ENCODE measurements at regions not wholly inside any gene's neighbourhood (a gene's known extent, or its start where the extent isn't known, plus 50 kb on each side); places are given as distances from the start of the nearest gene placed in this dataset.

DNA sequence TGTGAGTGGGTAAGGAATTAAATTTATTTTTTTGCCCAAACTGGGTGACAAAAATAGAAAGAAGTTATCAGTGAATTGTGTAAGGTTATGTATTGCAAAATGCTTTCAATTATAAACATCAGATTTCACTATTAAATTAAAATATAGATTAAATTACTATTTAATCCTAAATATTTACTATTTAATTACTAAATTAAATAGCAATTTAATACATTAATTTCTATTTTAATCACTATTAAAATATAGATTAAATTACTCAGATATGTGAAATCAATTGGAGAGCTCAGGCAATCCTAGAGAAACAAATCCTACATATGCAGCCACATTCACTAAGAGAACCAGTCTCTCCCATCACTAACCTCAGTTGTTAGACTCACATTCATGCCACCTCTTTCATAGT is 2075.8 kb downstream of the MRPL39 start:
- no peaks in the 10 kb centered on the region for H3K36me3 ChIP-seq (ENCODE audit: control insufficient read depth in 4 of 4, insufficient read depth in 4 of 4, low read length in 3 of 4)
- ChIA-PET POLR2A (no interaction called here), CTCF (no interaction called here)
- DNase-seq = no peak
- no peaks in the 10 kb centered on the region for H3K9me3 ChIP-seq (ENCODE audit: control extremely low read depth in 1 of 5, control insufficient read depth in 4 of 5, insufficient read depth in 2 of 5, low read depth in 1 of 5, low read length in 4 of 5)
- H3K4me1 ChIP-seq (ENCODE audit: control extremely low read depth in 1 of 4, control insufficient read depth in 4 of 4, insufficient read depth in 4 of 4, low read length in 3 of 4) = no peaks in the 10 kb centered on the region
- no peak overlapping the region for H3K27ac ChIP-seq (ENCODE audit: insufficient read depth in 1 of 2, low read depth in 1 of 2, low read length in 2 of 2, poor library complexity in 1 of 2, severe bottlenecking in 2 of 2)
- H3K4me3 ChIP-seq (ENCODE audit: control insufficient read depth in 1 of 7, extremely low read depth in 1 of 7, insufficient read depth in 4 of 7, low read depth in 2 of 7, low read length in 6 of 7) = no peak overlapping the region
- no peaks in the 10 kb centered on the region for H3K27me3 ChIP-seq (replicated peaks in 2 of 5; ENCODE audit: control insufficient read depth in 4 of 5, insufficient read depth in 5 of 5, low read length in 4 of 5)

DNA sequence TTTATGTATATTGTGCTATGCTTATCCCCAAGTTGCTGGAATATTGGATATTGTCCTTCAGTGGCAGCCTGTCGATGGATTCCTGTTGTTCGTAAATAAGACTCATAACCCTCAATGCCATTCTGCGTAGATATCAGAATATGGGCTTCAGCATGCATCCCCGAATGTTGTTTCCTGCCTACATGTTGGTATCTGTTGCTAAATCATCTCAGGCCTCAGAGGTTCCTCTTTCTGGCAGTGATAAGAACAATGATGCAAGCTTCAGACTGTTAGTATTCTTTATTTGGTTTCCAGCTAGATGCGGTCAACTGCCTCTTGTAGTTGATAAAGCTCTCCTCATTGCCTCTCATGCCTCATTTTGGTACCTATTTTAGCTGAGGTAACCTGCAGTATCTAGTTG is 2082.6 kb downstream of the MRPL39 start:
- WGBS (ENCODE audit: insufficient coverage) = 77% methylated on average over 4 of the region's 5 CpGs
- H3K4me1 ChIP-seq (ENCODE audit: control extremely low read depth in 1 of 4, control insufficient read depth in 4 of 4, insufficient read depth in 4 of 4, low read length in 3 of 4) = no peaks in the 10 kb centered on the region
- no peaks in the 10 kb centered on the region for H3K27me3 ChIP-seq (replicated peaks in 2 of 5; ENCODE audit: control insufficient read depth in 4 of 5, insufficient read depth in 5 of 5, low read length in 4 of 5)
- CTCF ChIA-PET = no interaction called here
- DNase-seq = peak; percentile 1 to 32 (median 9)
- no peaks in the 10 kb centered on the region for H3K9me3 ChIP-seq (ENCODE audit: control extremely low read depth in 1 of 5, control insufficient read depth in 4 of 5, insufficient read depth in 2 of 5, low read depth in 1 of 5, low read length in 4 of 5)
- no peak overlapping the region for H3K4me3 ChIP-seq (ENCODE audit: control insufficient read depth in 1 of 7, extremely low read depth in 1 of 7, insufficient read depth in 4 of 7, low read depth in 2 of 7, low read length in 6 of 7)
- H3K27ac ChIP-seq (ENCODE audit: insufficient read depth in 1 of 2, low read depth in 1 of 2, low read length in 2 of 2, poor library complexity in 1 of 2, severe bottlenecking in 2 of 2) = no peak overlapping the region
- POLR2A ChIA-PET = no interaction called here
- no peaks in the 10 kb centered on the region for H3K36me3 ChIP-seq (ENCODE audit: control insufficient read depth in 4 of 4, insufficient read depth in 4 of 4, low read length in 3 of 4)

DNA sequence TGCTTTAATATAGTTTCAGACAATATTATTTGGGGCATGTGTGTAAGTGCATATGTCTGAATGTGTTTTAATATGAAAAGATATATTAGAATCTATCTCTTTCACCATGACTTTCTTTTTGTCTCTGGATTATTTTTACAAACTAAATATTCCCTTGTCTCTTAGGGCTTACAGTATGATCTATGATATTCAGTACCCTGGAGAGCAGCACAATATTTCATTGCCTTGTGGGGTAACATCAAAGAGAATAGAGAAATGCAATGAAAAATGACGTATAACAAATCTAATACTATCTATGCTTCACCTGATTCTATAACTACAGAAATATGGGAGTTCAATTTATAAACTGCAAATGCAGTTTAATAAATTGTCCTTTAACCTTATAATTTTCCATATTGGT is 2084.5 kb downstream of the MRPL39 start:
- DNase-seq = no peak
- Histone ChIP-seq H3K27ac (ENCODE audit: insufficient read depth in 1 of 2, low read depth in 1 of 2, low read length in 2 of 2, poor library complexity in 1 of 2, severe bottlenecking in 2 of 2) (no peak overlapping the region), H3K27me3 (replicated peaks in 2 of 5; ENCODE audit: control insufficient read depth in 4 of 5, insufficient read depth in 5 of 5, low read length in 4 of 5) (no peaks in the 10 kb centered on the region), H3K4me3 (ENCODE audit: control insufficient read depth in 1 of 7, extremely low read depth in 1 of 7, insufficient read depth in 4 of 7, low read depth in 2 of 7, low read length in 6 of 7) (no peak overlapping the region), H3K36me3 (ENCODE audit: control insufficient read depth in 4 of 4, insufficient read depth in 4 of 4, low read length in 3 of 4) (no peaks in the 10 kb centered on the region), H3K4me1 (ENCODE audit: control extremely low read depth in 1 of 4, control insufficient read depth in 4 of 4, insufficient read depth in 4 of 4, low read length in 3 of 4) (no peaks in the 10 kb centered on the region), H3K9me3 (ENCODE audit: control extremely low read depth in 1 of 5, control insufficient read depth in 4 of 5, insufficient read depth in 2 of 5, low read depth in 1 of 5, low read length in 4 of 5) (no peaks in the 10 kb centered on the region)
- ChIA-PET POLR2A (no interaction called here), CTCF (no interaction called here)
- no CpG with 5 or more reads among the region's 1 CpG for WGBS (ENCODE audit: insufficient coverage)

DNA sequence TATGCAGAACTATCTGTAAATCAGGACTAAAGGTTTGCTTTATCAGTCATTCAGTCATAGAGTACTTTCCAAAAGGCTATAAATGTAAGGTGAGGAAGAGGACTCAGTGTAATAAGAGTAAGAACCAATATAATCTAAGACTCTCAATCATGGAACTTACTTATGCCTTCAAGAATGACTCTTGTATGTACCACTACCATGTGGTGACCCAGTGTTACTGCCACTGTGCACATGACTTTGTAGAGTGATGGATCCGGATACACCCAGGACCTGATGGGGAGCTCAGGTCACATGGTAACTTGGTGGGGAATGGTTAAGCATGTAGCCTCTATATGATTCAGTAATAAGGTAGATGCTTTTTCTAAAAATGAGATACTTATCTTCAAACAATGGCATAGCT is 2099.8 kb downstream of the MRPL39 start:
- Histone ChIP-seq H3K4me3 (ENCODE audit: control insufficient read depth in 1 of 7, extremely low read depth in 1 of 7, insufficient read depth in 4 of 7, low read depth in 2 of 7, low read length in 6 of 7) (no peak overlapping the region), H3K36me3 (ENCODE audit: control insufficient read depth in 4 of 4, insufficient read depth in 4 of 4, low read length in 3 of 4) (no peaks in the 10 kb centered on the region), H3K9me3 (ENCODE audit: control extremely low read depth in 1 of 5, control insufficient read depth in 4 of 5, insufficient read depth in 2 of 5, low read depth in 1 of 5, low read length in 4 of 5) (no peaks in the 10 kb centered on the region), H3K27me3 (replicated peaks in 2 of 5; ENCODE audit: control insufficient read depth in 4 of 5, insufficient read depth in 5 of 5, low read length in 4 of 5) (no peaks in the 10 kb centered on the region), H3K27ac (ENCODE audit: insufficient read depth in 1 of 2, low read depth in 1 of 2, low read length in 2 of 2, poor library complexity in 1 of 2, severe bottlenecking in 2 of 2) (no peak overlapping the region), H3K4me1 (ENCODE audit: control extremely low read depth in 1 of 4, control insufficient read depth in 4 of 4, insufficient read depth in 4 of 4, low read length in 3 of 4) (no peaks in the 10 kb centered on the region)
- POLR2A ChIA-PET = no interaction called here
- WGBS (ENCODE audit: insufficient coverage) = no CpG with 5 or more reads among the region's 1 CpG
- DNase-seq = no peak
- CTCF ChIA-PET = no interaction called here

DNA sequence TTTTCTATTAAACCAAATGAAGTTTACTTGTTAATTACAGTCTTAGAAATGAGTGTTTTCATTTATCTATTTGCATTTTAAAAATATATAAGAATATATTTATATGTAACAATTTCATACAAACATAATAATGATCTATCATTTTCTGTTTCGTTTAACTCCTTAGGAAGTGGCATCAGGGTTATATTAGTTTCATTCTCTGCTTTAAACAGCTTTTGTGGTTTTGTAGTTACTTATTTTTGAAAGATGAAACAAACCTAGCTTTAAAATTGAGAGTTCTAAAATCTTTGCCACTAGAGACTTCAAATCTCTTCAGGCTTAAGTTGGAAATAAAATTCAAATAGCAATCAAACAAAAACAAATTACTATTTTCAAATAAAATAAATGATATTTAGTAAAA is 2110.6 kb downstream of the MRPL39 start:
- H3K4me3 ChIP-seq (ENCODE audit: control insufficient read depth in 1 of 7, extremely low read depth in 1 of 7, insufficient read depth in 4 of 7, low read depth in 2 of 7, low read length in 6 of 7) = no peak overlapping the region
- H3K9me3 ChIP-seq (ENCODE audit: control extremely low read depth in 1 of 5, control insufficient read depth in 4 of 5, insufficient read depth in 2 of 5, low read depth in 1 of 5, low read length in 4 of 5) = no peaks in the 10 kb centered on the region
- H3K27me3 ChIP-seq (replicated peaks in 2 of 5; ENCODE audit: control insufficient read depth in 4 of 5, insufficient read depth in 5 of 5, low read length in 4 of 5) = no peaks in the 10 kb centered on the region
- POLR2A ChIA-PET = no interaction called here
- no peaks in the 10 kb centered on the region for H3K4me1 ChIP-seq (ENCODE audit: control extremely low read depth in 1 of 4, control insufficient read depth in 4 of 4, insufficient read depth in 4 of 4, low read length in 3 of 4)
- CTCF ChIA-PET = no interaction called here
- no peak overlapping the region for H3K27ac ChIP-seq (ENCODE audit: insufficient read depth in 1 of 2, low read depth in 1 of 2, low read length in 2 of 2, poor library complexity in 1 of 2, severe bottlenecking in 2 of 2)
- WGBS (ENCODE audit: insufficient coverage) = no CpG with 5 or more reads among the region's 1 CpG
- no peak for DNase-seq
- no peaks in the 10 kb centered on the region for H3K36me3 ChIP-seq (ENCODE audit: control insufficient read depth in 4 of 4, insufficient read depth in 4 of 4, low read length in 3 of 4)

DNA sequence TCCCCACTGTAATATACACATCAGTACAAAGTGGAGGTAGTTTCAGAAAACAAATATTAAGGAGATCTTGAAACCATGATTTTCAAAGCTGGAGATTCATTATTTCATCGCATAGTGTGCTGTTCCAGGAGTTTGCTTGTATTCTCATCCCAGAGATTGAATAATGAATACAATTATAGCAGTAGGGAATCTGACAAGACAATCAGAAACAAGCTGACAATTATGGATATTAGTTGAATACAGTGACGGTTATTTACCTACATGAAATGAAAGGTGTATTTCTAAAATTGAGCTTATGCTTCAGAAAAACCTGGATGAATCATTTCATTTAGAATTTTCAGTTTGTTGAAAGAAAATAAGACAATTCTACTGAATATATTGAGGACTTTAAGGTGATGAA is 2119.0 kb downstream of the MRPL39 start:
- Histone ChIP-seq H3K27ac (ENCODE audit: insufficient read depth in 1 of 2, low read depth in 1 of 2, low read length in 2 of 2, poor library complexity in 1 of 2, severe bottlenecking in 2 of 2) (no peak overlapping the region), H3K4me1 (ENCODE audit: control extremely low read depth in 1 of 4, control insufficient read depth in 4 of 4, insufficient read depth in 4 of 4, low read length in 3 of 4) (no peaks in the 10 kb centered on the region), H3K36me3 (ENCODE audit: control insufficient read depth in 4 of 4, insufficient read depth in 4 of 4, low read length in 3 of 4) (no peaks in the 10 kb centered on the region), H3K9me3 (ENCODE audit: control extremely low read depth in 1 of 5, control insufficient read depth in 4 of 5, insufficient read depth in 2 of 5, low read depth in 1 of 5, low read length in 4 of 5) (no peaks in the 10 kb centered on the region), H3K27me3 (replicated peaks in 2 of 5; ENCODE audit: control insufficient read depth in 4 of 5, insufficient read depth in 5 of 5, low read length in 4 of 5) (no peaks in the 10 kb centered on the region), H3K4me3 (ENCODE audit: control insufficient read depth in 1 of 7, extremely low read depth in 1 of 7, insufficient read depth in 4 of 7, low read depth in 2 of 7, low read length in 6 of 7) (no peak overlapping the region)
- POLR2A ChIA-PET = no interaction called here
- CTCF ChIA-PET = no interaction called here
- DNase-seq = no peak
- WGBS (ENCODE audit: insufficient coverage) = 100% methylated on average over 1 of the region's 2 CpGs

DNA sequence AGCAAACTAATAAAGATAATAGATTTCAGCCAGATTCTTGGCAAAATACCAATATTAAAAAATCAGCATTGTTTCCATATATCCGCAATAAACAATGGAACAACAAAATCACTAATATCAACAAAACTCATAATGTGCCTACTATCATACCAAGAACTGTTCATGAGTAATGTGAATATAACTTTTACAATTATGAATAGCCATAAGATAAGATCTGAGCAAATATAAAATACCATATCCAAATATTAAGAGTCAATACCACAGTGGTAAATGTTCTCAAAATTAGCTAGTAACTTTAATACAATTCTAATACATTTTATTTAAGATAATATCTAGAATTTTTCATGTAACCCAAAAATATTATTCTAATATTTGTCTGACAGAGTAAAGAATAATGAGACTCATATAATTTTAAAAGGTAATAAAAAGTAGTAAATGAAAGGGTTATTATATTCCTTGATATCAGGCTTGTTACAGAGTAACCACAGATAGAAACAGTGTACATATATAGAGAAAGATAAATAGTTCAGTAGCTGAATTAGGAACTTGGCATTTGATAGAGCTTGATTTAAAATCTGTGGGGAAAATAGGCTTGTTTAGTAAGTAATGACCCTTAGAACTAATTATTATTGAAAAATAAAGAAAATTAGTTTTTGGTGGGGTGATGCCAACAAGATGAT is 2126.6 kb downstream of the MRPL39 start:
- POLR2A ChIA-PET = no interaction called here
- no CpG with 5 or more reads among the region's 1 CpG for WGBS (ENCODE audit: insufficient coverage)

More for the DNA sequence above, 2126.6 kb downstream of the MRPL39 start:
- no peak for DNase-seq
- H3K36me3 ChIP-seq (ENCODE audit: control insufficient read depth in 4 of 4, insufficient read depth in 4 of 4, low read length in 3 of 4) = no peaks in the 10 kb centered on the region
- CTCF ChIA-PET = no interaction called here
- H3K27ac ChIP-seq (ENCODE audit: insufficient read depth in 1 of 2, low read depth in 1 of 2, low read length in 2 of 2, poor library complexity in 1 of 2, severe bottlenecking in 2 of 2) = no peak overlapping the region
- no peak overlapping the region for H3K4me3 ChIP-seq (ENCODE audit: control insufficient read depth in 1 of 7, extremely low read depth in 1 of 7, insufficient read depth in 4 of 7, low read depth in 2 of 7, low read length in 6 of 7)
- no peaks in the 10 kb centered on the region for H3K9me3 ChIP-seq (ENCODE audit: control extremely low read depth in 1 of 5, control insufficient read depth in 4 of 5, insufficient read depth in 2 of 5, low read depth in 1 of 5, low read length in 4 of 5)
- H3K27me3 ChIP-seq (replicated peaks in 2 of 5; ENCODE audit: control insufficient read depth in 4 of 5, insufficient read depth in 5 of 5, low read length in 4 of 5) = no peaks in the 10 kb centered on the region
- H3K4me1 ChIP-seq (ENCODE audit: control extremely low read depth in 1 of 4, control insufficient read depth in 4 of 4, insufficient read depth in 4 of 4, low read length in 3 of 4) = no peaks in the 10 kb centered on the region
